Mucosa of rectum (tissue), 2 donors: ENCODE measurements at regions not wholly inside any gene's neighbourhood (a gene's known extent, or its start where the extent isn't known, plus 50 kb on each side); places are given as distances from the start of the nearest gene placed in this dataset.
"Not testable (repeated sequence)": the region's sequence is repeated elsewhere in the genome, so short reads cannot be mapped to it uniquely, and the experiment has no call there.

Experiments
- H3K27ac ChIP-seq, 2 donors: one replicate each; pipeline ENCODE4 v1.7.0; 2013; ENCODE audit warnings: inconsistent platforms in 2 of 2, low read depth in 2 of 2, low read length in 2 of 2
- H3K27me3 ChIP-seq, 2 donors: one replicate each; pipeline ENCODE4 v1.7.0; 2013; ENCODE audit warnings: low read length in 2 of 2; ENCODE audit not compliant: control insufficient read depth in 2 of 2, insufficient read depth in 2 of 2
- H3K36me3 ChIP-seq, 2 donors: one replicate each; pipeline ENCODE4 v1.7.0; 2013; ENCODE audit warnings: low read length in 2 of 2; ENCODE audit not compliant: control insufficient read depth in 2 of 2, insufficient read depth in 2 of 2
- H3K4me1 ChIP-seq, 2 donors: one replicate each; pipeline ENCODE4 v1.7.0; 2013; ENCODE audit warnings: low read length in 2 of 2, mild to moderate bottlenecking in 1 of 2; ENCODE audit not compliant: control insufficient read depth in 2 of 2, insufficient read depth in 2 of 2
- H3K4me3 ChIP-seq, 2 donors: one replicate each; pipeline ENCODE4 v1.7.0; 2013; ENCODE audit warnings: low read length in 2 of 2
- H3K9ac ChIP-seq, 2 donors: one replicate each; pipeline ENCODE4 v1.7.0; 2013; ENCODE audit warnings: low read length in 2 of 2, low read depth in 1 of 2, mild to moderate bottlenecking in 1 of 2
- H3K9me3 ChIP-seq, 2 donors: one replicate each; pipeline ENCODE4 v1.7.0; 2013; ENCODE audit warnings: low read length in 2 of 2; ENCODE audit not compliant: control insufficient read depth in 2 of 2
- donor health status: healthy.
- donor health status: Normal muscosa, but diverticular disease.

DNA sequence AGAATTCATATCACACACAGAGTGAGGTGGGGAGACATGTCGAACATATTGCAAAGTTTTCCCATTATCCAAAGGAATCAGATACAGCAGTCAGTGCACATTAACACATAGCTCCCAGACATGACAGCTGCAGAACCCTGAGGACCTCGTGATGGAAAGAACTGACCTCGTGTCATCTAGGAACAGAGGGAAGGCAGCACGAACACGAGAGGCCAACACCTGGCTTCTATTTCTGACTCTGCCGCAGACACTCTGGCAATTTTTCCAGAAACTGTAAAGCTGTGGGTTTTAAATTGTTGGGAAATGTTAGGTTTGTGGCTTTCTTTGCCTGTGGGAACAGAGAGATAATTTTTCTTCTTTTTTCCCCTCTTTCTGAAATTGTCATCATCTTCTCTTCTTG, 315.0 kb upstream of the PIK3R1 start:
- Histone ChIP-seq H3K9me3 (no peaks in the 10 kb centered on the region), H3K9ac (no peak overlapping the region), H3K27ac (no peak overlapping the region), H3K4me3 (no peak overlapping the region), H3K36me3 (no peaks in the 10 kb centered on the region), H3K27me3 (no peaks in the 10 kb centered on the region), H3K4me1 (no peaks in the 10 kb centered on the region)

DNA sequence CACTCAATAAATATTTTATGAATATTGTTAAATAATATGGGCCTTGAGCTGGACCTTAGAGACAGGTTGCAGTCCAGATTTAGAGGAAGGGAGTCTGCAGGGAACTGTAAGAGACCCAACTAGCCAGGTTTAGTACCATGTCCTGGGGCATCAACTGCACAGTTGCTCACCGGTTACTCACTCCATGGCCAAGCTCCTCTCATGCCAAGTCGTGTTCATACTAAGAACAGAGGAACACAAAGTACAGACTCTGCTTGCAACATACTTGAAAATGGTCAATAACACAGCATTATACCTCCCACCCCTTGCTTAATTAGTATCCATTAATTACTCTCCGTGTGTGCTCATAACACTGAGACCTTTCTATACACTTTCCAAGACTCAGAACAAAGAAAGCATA, 317.6 kb upstream of the PIK3R1 start:
- Histone ChIP-seq H3K4me3 (no peak overlapping the region), H3K9ac (no peak overlapping the region)

DNA sequence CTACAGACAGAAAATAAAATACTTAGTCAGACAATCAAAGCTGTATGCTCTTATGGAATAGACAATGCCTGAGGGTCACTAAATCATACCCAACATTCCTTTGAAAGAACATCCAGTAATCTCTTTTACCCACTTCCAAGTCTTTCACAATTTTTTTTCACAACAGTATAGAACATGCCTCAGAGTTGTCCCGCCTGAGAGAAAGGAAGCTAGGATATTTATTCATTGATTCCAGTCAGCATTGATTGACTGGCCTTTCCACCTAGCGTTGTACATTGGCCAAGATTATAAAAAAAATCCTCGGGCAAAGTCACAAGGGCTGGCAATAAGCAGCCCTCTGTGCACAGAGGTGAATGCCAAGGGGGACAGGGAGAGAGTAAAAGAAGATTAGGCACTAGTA, 318.1 kb upstream of the PIK3R1 start:
- Histone ChIP-seq H3K36me3 (no peaks in the 10 kb centered on the region), H3K27ac (no peak overlapping the region)

More for the DNA sequence above, 317.6 kb upstream of the PIK3R1 start:
- Histone ChIP-seq H3K4me1 (no peaks in the 10 kb centered on the region), H3K27me3 (no peaks in the 10 kb centered on the region), H3K36me3 (no peaks in the 10 kb centered on the region), H3K9me3 (no peaks in the 10 kb centered on the region), H3K27ac (no peak overlapping the region)

DNA sequence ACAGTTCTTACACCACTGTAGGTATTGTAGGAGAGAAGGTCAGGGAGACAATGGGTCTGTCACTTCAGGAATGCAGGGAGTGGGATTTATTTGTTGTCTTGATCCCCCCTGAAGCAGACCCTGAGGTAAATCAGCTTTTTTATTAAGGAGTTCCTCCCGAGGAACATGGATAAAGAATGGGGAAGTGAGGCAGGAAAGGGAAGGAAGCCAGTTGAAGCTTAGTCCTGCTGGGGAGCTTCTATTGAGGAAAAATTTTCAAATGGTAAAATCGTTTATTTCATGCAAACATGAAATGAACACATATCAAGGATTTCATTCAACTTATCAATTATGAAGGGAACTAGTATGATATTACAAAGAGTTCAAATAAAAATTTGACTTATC, 318.6 kb upstream of the PIK3R1 start:
- H3K36me3 ChIP-seq, result no peaks in the 10 kb centered on the region
- no peaks in the 10 kb centered on the region for H3K4me1 ChIP-seq
- no peak overlapping the region for H3K9ac ChIP-seq
- H3K27me3 ChIP-seq, result no peaks in the 10 kb centered on the region
- no peak overlapping the region for H3K27ac ChIP-seq
- no peak overlapping the region for H3K4me3 ChIP-seq
- no peaks in the 10 kb centered on the region for H3K9me3 ChIP-seq

More for the DNA sequence above, 318.1 kb upstream of the PIK3R1 start:
- no peaks in the 10 kb centered on the region for H3K9me3 ChIP-seq
- H3K4me3 ChIP-seq, result no peak overlapping the region
- H3K4me1 ChIP-seq, result no peaks in the 10 kb centered on the region
- H3K27me3 ChIP-seq, result no peaks in the 10 kb centered on the region
- no peak overlapping the region for H3K9ac ChIP-seq

DNA sequence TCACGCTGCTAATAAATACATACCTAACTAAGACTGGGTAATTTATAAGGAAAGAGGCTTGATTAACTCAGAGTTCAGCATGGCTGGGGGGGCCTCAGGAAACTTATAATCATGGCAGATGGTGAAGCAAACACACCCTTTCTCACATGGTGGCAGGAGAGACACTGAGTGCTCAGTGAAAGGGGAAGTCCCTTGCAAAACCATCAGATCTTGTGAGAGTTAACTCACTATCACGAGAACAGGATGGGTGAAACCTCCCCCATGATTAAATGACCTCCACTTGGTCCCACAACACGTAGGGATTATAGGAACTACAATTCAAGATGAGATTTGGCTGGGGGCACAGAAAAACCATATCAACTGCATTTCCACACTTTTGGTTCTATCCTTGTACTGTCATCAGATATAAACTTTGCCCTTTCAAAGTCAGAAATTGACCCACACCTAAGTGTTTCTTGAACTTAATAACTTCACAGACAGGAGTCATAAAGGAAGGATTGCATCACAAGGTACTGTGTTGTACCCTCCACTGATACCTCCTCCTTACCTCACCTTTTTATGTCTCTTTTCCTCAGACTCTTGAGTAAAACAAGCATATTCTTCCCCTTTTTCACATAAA, 319.1 kb upstream of the PIK3R1 start:
- no peak overlapping the region for H3K27ac ChIP-seq
- no peaks in the 10 kb centered on the region for H3K4me1 ChIP-seq
- no peaks in the 10 kb centered on the region for H3K36me3 ChIP-seq
- no peaks in the 10 kb centered on the region for H3K27me3 ChIP-seq
- no peak overlapping the region for H3K4me3 ChIP-seq
- H3K9ac ChIP-seq, result no peak overlapping the region
- no peaks in the 10 kb centered on the region for H3K9me3 ChIP-seq

DNA sequence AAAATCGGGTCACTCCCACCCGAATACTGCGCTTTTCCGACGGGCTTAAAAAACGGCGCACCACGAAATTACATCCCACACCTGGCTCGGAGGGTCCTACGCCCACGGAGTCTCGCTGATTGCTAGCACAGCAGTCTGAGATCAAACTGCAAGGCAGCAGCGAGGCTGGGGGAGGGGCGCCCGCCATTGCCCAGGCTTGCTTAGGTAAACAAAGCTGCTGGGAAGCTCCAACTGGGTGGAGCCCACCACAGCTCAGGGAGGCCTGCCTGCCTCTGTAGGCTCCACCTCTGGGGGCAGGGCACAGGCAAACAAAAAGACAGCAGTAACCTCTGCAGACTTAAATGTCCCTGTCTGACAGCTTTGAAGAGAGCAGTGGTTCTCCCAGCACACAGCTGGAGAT, 325.7 kb upstream of the PIK3R1 start:
- H3K9me3 ChIP-seq, H3K27ac ChIP-seq, H3K4me1 ChIP-seq, H3K27me3 ChIP-seq, H3K4me3 ChIP-seq, H3K36me3 ChIP-seq, H3K9ac ChIP-seq: not testable (repeated sequence)

DNA sequence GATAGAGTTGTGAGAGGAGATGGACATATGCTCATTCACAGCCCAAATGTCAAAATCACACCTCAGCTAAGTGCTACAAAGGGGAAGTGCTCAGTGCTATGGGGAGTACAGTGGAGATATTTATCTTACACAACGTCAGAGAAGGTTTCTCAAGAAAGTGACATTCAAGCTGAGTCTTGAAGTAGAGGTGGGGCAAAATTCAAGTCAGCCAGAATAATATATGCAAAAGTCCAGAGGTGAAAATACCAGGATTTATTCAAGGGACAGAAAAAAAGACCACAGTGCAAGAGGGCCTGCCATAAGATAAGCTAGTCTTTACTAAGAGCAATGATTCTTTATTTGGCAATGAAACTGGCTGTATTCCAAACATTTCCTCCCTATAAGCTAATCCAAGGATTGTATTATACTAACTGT, 327.8 kb upstream of the PIK3R1 start:
- no peak overlapping the region for H3K9ac ChIP-seq
- H3K9me3 ChIP-seq, result no peaks in the 10 kb centered on the region
- no peaks in the 10 kb centered on the region for H3K36me3 ChIP-seq
- no peak overlapping the region for H3K27ac ChIP-seq
- H3K27me3 ChIP-seq, result no peaks in the 10 kb centered on the region
- no peak overlapping the region for H3K4me3 ChIP-seq
- H3K4me1 ChIP-seq, result no peaks in the 10 kb centered on the region

DNA sequence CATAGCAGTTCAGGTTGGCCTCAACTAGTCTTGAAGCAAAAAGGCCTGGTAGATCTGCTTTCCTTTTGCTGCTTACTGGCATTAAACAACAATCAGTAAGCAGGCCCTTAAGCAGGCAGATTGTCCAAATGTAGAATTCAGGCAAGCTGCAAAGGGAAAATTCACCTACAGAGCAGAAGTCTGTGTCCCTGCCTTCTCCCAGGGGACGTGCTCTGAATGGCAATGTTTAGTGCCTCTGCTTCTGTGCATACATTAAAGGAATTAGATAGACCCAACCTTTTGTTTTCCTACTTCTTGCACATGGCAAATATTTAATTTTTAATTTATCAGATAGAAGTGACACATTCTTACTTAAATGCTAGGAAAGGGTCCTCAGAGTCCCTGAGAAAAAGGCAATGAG, 328.8 kb upstream of the PIK3R1 start:
- H3K27me3 ChIP-seq, result no peaks in the 10 kb centered on the region
- no peaks in the 10 kb centered on the region for H3K36me3 ChIP-seq
- H3K27ac ChIP-seq, result no peak overlapping the region
- no peak overlapping the region for H3K9ac ChIP-seq
- no peaks in the 10 kb centered on the region for H3K9me3 ChIP-seq
- H3K4me1 ChIP-seq, result no peaks in the 10 kb centered on the region
- no peak overlapping the region for H3K4me3 ChIP-seq

DNA sequence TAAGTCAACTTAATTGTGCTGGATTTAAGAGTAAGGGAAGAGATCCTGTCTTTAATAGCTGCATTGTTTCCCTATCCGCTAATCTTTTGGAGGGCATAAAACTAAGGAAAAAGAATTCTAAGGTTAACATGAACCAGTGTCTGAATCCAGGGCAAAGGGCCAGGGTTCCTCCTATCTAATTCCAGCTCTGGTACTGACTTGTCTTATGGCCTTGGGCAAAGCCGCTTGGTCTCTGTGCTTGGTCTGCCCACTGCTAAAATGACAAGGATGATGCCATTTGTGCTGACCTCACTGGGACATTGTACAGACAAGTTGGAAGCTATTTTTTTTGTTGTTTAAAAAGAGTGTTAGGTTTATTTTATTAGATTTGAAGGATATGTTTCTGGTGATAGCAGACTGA, 334.7 kb upstream of the PIK3R1 start:
- peaks cover 0 to 1% of the 10 kb centered on the region in 2 donors for H3K9me3 ChIP-seq
- peak overlapping the region in 1 of 2 donors; percentile 47 for H3K27ac ChIP-seq
- peaks cover 0 to 17% of the 10 kb centered on the region in 2 donors for H3K4me1 ChIP-seq
- no peak overlapping the region for H3K4me3 ChIP-seq
- H3K9ac ChIP-seq, result no peak overlapping the region
- no peaks in the 10 kb centered on the region for H3K36me3 ChIP-seq
- no peaks in the 10 kb centered on the region for H3K27me3 ChIP-seq

DNA sequence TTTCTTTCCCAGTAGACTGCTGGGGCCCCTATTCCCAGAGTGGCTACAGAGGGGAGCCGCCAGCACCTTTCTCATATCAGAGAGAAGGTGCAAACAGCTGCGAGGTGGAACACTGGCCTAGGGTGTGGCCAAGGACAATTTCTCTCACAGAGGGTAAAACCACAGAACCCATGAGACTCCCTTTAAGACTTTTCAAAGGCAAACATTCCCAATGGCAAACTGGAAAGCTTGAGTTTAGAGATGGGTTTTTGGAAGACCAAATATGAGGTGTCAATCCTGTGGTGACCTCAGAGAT, 335.1 kb upstream of the PIK3R1 start:
- H3K27ac ChIP-seq, result peak overlapping the region in 1 of 2 donors; percentile 47
- H3K4me1 ChIP-seq, result peaks cover 0 to 17% of the 10 kb centered on the region in 2 donors
- no peak overlapping the region for H3K4me3 ChIP-seq
- no peaks in the 10 kb centered on the region for H3K36me3 ChIP-seq
- H3K9ac ChIP-seq, result no peak overlapping the region
- peaks cover 0 to 1% of the 10 kb centered on the region in 2 donors for H3K9me3 ChIP-seq
- no peaks in the 10 kb centered on the region for H3K27me3 ChIP-seq
